ENCODE measurements at regions not wholly inside any gene's neighbourhood (a gene's known extent, or its start where the extent isn't known, plus 50 kb on each side); places are given as distances from the start of the nearest gene placed in this dataset.
A peak's percentile ranks its signal among the peaks of the same experiment; 100 is the strongest.

- DNase-seq (ENCODE audit: low read depth, low spot score) (no peak), ATAC-seq (no peak)
- Histone ChIP-seq H3K36me3 (ENCODE audit: control insufficient read depth in 1 of 2, insufficient read depth in 2 of 2, low read length in 2 of 2) (no peaks in the 10 kb centered on the region), H3K4me1 (ENCODE audit: control insufficient read depth in 1 of 2, insufficient read depth in 2 of 2, low read length in 2 of 2) (peaks cover 87 to 99% of the 10 kb centered on the region in 2 experiments), H2AFZ (ENCODE audit: low read depth, low read length, poor library complexity, severe bottlenecking) (no peak overlapping the region), H4K20me1 (ENCODE audit: insufficient read depth) (no peaks in the 10 kb centered on the region), H3K9me3 (ENCODE audit: control insufficient read depth in 1 of 2, insufficient read depth in 1 of 2, low read depth in 1 of 2, low read length in 2 of 2) (no peaks in the 10 kb centered on the region), H3K27me3 (ENCODE audit: insufficient read depth, low read length) (no peaks in the 10 kb centered on the region), H3K4me3 (replicated peaks in 1 of 2; ENCODE audit: low read depth in 1 of 2, low read length in 2 of 2) (no peak overlapping the region), H3K27ac (ENCODE audit: low read depth, low read length) (peak overlapping the region; percentile 100), H3K79me2 (ENCODE audit: insufficient read depth, low read length) (peaks cover 72% of the 10 kb centered on the region), H3K4me2 (ENCODE audit: low read length) (peak overlapping the region; percentile 60; the same call in 1 of the 2 replicates), H3K9me2 (ENCODE audit: insufficient read depth) (no peaks in the 10 kb centered on the region), H3K9ac (ENCODE audit: low read length) (peak overlapping the region; percentile 69)
- CTCF ChIA-PET: interaction anchor here (1.0 to 2.0 kb wide), 2 partner anchors 18 to 103 kb away, joined by 4 to 8 read pairs; no protein-coding TSS in a partner anchor
- no peak for TF ChIP-seq POLR2AphosphoS5 (IDR thresholded peaks at IDR 0.05; ENCODE audit: low read depth, low read length)
- no peak for TF ChIP-seq SP1 (IDR thresholded peaks at IDR 0.05; ENCODE audit: low read depth)
- TF ChIP-seq CEBPB (IDR thresholded peaks at IDR 0.05; ENCODE audit: low read depth): no peak
- TF ChIP-seq CBX3 (IDR thresholded peaks at IDR 0.05; ENCODE audit: low read depth): no peak
- no peak for TF ChIP-seq ZFX (IDR thresholded peaks at IDR 0.05)
- TF ChIP-seq POLR2A (IDR thresholded peaks at IDR 0.05; ENCODE audit: borderline replicate concordance, extremely low read depth, insufficient read depth, insufficient read length): no peak
- RAD21 ChIA-PET (ENCODE audit: low non-redundant PET in 1 of 2, low total read pairs in 2 of 2, uncharacterized antibody in 2 of 2, unreplicated experiment in 2 of 2): no interaction called here
- BruUV-seq (replicated peaks): no TSS peak
- intact Hi-C loops (cut with micrococcal nuclease): no loop called here
- POLR2A ChIA-PET: no interaction called here
Observed at GRCh38 chr7:131000389-131000788, 266.4 kb upstream of the KLF14 start.

GRCh38 chr7:131000873-131001272 lies 266.9 kb upstream of the KLF14 start:
- ATAC-seq (no peak), DNase-seq (ENCODE audit: low read depth, low spot score) (no peak)
- BruUV-seq (replicated peaks): no TSS peak
- no peaks in the 10 kb centered on the region for H3K36me3 ChIP-seq (ENCODE audit: control insufficient read depth in 1 of 2, insufficient read depth in 2 of 2, low read length in 2 of 2)
- no peak overlapping the region for H3K4me3 ChIP-seq (replicated peaks in 1 of 2; ENCODE audit: low read depth in 1 of 2, low read length in 2 of 2)
- H3K27ac ChIP-seq (ENCODE audit: low read depth, low read length): peak overlapping the region; percentile 100
- intact Hi-C loops (cut with micrococcal nuclease): no loop called here
- H3K27me3 ChIP-seq (ENCODE audit: insufficient read depth, low read length): no peaks in the 10 kb centered on the region
- no peaks in the 10 kb centered on the region for H3K9me2 ChIP-seq (ENCODE audit: insufficient read depth)
- no peaks in the 10 kb centered on the region for H3K9me3 ChIP-seq (ENCODE audit: control insufficient read depth in 1 of 2, insufficient read depth in 1 of 2, low read depth in 1 of 2, low read length in 2 of 2)
- H3K79me2 ChIP-seq (ENCODE audit: insufficient read depth, low read length): peaks cover 75% of the 10 kb centered on the region
- H2AFZ ChIP-seq (ENCODE audit: low read depth, low read length, poor library complexity, severe bottlenecking): no peak overlapping the region
- H3K4me1 ChIP-seq (ENCODE audit: control insufficient read depth in 1 of 2, insufficient read depth in 2 of 2, low read length in 2 of 2): peaks cover 88 to 98% of the 10 kb centered on the region in 2 experiments
- no peaks in the 10 kb centered on the region for H4K20me1 ChIP-seq (ENCODE audit: insufficient read depth)
- peak overlapping the region; percentile 69 for H3K9ac ChIP-seq (ENCODE audit: low read length)
- H3K4me2 ChIP-seq (ENCODE audit: low read length): peak overlapping the region; percentile 60; the same call in 1 of the 2 replicates
- ChIA-PET CTCF (interaction anchor here (0.7 to 1.0 kb wide), 2 partner anchors 19 kb away, joined by 4 read pairs; no protein-coding TSS in a partner anchor), RAD21 (ENCODE audit: low non-redundant PET in 1 of 2, low total read pairs in 2 of 2, uncharacterized antibody in 2 of 2, unreplicated experiment in 2 of 2) (interaction anchor here in 1 of 2 experiments (1.0 kb wide), 1 partner anchor 19 kb away, joined by 3 read pairs; no protein-coding TSS in a partner anchor), POLR2A (interaction anchor here (0.6 kb wide), 2 partner anchors 9 to 40 kb away, joined by 3 read pairs; no protein-coding TSS in a partner anchor)
- TF ChIP-seq EZH2 (IDR thresholded peaks at IDR 0.05): no peak
- TF ChIP-seq REST (IDR thresholded peaks at IDR 0.05; ENCODE audit: low read depth): no peak
- TF ChIP-seq JUND (IDR thresholded peaks at IDR 0.05): no peak
- TF ChIP-seq POLR2A (IDR thresholded peaks at IDR 0.05; ENCODE audit: borderline replicate concordance, extremely low read depth, insufficient read depth, insufficient read length): no peak
- no peak for TF ChIP-seq ATF3 (IDR thresholded peaks at IDR 0.05)
- TF ChIP-seq ZBTB33 (IDR thresholded peaks at IDR 0.05; ENCODE audit: extremely low read depth, insufficient replicate concordance, low read length): no peak
- TF ChIP-seq SP1 (IDR thresholded peaks at IDR 0.05; ENCODE audit: low read depth): no peak
- TF ChIP-seq YY1 (IDR thresholded peaks at IDR 0.05; ENCODE audit: extremely low read depth, insufficient replicate concordance, low read depth, low read length): no peak
- no peak for TF ChIP-seq SIN3A (IDR thresholded peaks at IDR 0.05; ENCODE audit: low read depth)
- TF ChIP-seq MAX (IDR thresholded peaks at IDR 0.05): no peak
